Mucosa of descending colon (tissue), 3 donors: ENCODE measurements at regions not wholly inside any gene's neighbourhood (a gene's known extent, or its start where the extent isn't known, plus 50 kb on each side); places are given as distances from the start of the nearest gene placed in this dataset.

Source experiments
- ATAC-seq: fragments of 200-7000 bp; cut with Tn5 transposase; one replicate; pipeline ENCODE4 v1.9.1; 2020; ENCODE audit warnings: mild to moderate bottlenecking, moderate library complexity
- DNase-seq, 3 donors: peaks; one replicate each; pipeline ENCODE4 v3.0.0-alpha.2; 2020
- H3K36me3 ChIP-seq: fragments of 200-600 bp; one replicate; pipeline ENCODE4 v1.8.0; 2021; ENCODE audit warnings: low read depth, mild to moderate bottlenecking
- H3K4me1 ChIP-seq: fragments of 200-600 bp; one replicate; pipeline ENCODE4 v1.8.0; 2021; ENCODE audit warnings: low read depth, mild to moderate bottlenecking
- H3K4me3 ChIP-seq: fragments of 200-600 bp; one replicate; pipeline ENCODE4 v1.8.0; 2021; ENCODE audit warnings: mild to moderate bottlenecking
- H3K9me3 ChIP-seq: fragments of 200-600 bp; one replicate; pipeline ENCODE4 v1.8.0; 2021; ENCODE audit warnings: mild to moderate bottlenecking
- CTCF ChIP-seq: fragments of 200-600 bp; IDR thresholded peaks from one replicate; pipeline ENCODE4 v1.8.0; 2022; ENCODE audit warnings: antibody characterized with exemption, mild to moderate bottlenecking
- intact Hi-C, 2 donors: fragments of 100-400 bp; cut with DNase I in 1 of 2; cut with micrococcal nuclease in 1 of 2; formaldehyde crosslinking; loops; one replicate each; pipeline versions ENCODE4 v1.11.0 to v1.11.1; 2022; cut with DNase I, micrococcal nuclease
- donor health status: DM: no; HTN: no; CAD: no; lungs with moderate emphysema.
- donor health status: DM: no; HTN: no; CAD: no.
- donor health status: DM: no; HTN: yes; CAD: no.

- H3K36me3 ChIP-seq: no peaks in the 10 kb centered on the region
- H3K9me3 ChIP-seq: peaks cover 3% of the 10 kb centered on the region
- no peak for ATAC-seq
- no peaks in the 10 kb centered on the region for H3K4me1 ChIP-seq
- intact Hi-C loops: no loop called here
- TF ChIP-seq CTCF: no peak
- DNase-seq: no peak
- no peak overlapping the region for H3K4me3 ChIP-seq
These were observed 336.5 kb downstream of the LMO4 start for GRCh38 chr1:87665151-87665550.

- no peak for TF ChIP-seq CTCF
- no peaks in the 10 kb centered on the region for H3K9me3 ChIP-seq
- no peaks in the 10 kb centered on the region for H3K36me3 ChIP-seq
- intact Hi-C loops: no loop called here
- ATAC-seq (no peak), DNase-seq (no peak)
- H3K4me3 ChIP-seq: no peak overlapping the region
- no peaks in the 10 kb centered on the region for H3K4me1 ChIP-seq
These were observed 338.0 kb downstream of the LMO4 start for GRCh38 chr1:87666681-87667080.

GRCh38 chr1:87669674-87670073 is 341.0 kb downstream of the LMO4 start:
- Histone ChIP-seq H3K4me3 (no peak overlapping the region), H3K4me1 (no peaks in the 10 kb centered on the region), H3K9me3 (no peaks in the 10 kb centered on the region), H3K36me3 (no peaks in the 10 kb centered on the region)
- TF ChIP-seq CTCF: no peak
- ATAC-seq (peak; percentile 79), DNase-seq (peak in 1 of 3 donors; percentile 7)
- intact Hi-C loops: no loop called here

- ATAC-seq: no peak
These were observed 344.6 kb downstream of the LMO4 start for GRCh38 chr1:87673309-87673708.

GRCh38 chr1:87673748-87674147 is 345.1 kb downstream of the LMO4 start:
- no peak for DNase-seq
- ATAC-seq: no peak
- intact Hi-C loops: no loop called here
- H3K4me3 ChIP-seq: no peak overlapping the region
- H3K36me3 ChIP-seq: no peaks in the 10 kb centered on the region
- no peak for TF ChIP-seq CTCF
- H3K9me3 ChIP-seq: no peaks in the 10 kb centered on the region
- H3K4me1 ChIP-seq: no peaks in the 10 kb centered on the region

More at GRCh38 chr1:87673309-87673708, 344.6 kb downstream of the LMO4 start:
- H3K36me3 ChIP-seq: no peaks in the 10 kb centered on the region
- no peak for TF ChIP-seq CTCF
- H3K4me3 ChIP-seq: no peak overlapping the region
- H3K9me3 ChIP-seq: no peaks in the 10 kb centered on the region
- DNase-seq: no peak
- H3K4me1 ChIP-seq: no peaks in the 10 kb centered on the region
- intact Hi-C loops: no loop called here

- intact Hi-C loops: no loop called here
- TF ChIP-seq CTCF: no peak
- Histone ChIP-seq H3K4me1 (no peaks in the 10 kb centered on the region), H3K9me3 (no peaks in the 10 kb centered on the region), H3K36me3 (no peaks in the 10 kb centered on the region), H3K4me3 (no peak overlapping the region)
- no peak for DNase-seq
- no peak for ATAC-seq
These were observed 346.1 kb downstream of the LMO4 start for GRCh38 chr1:87674791-87675190.
